ENCODE measurements at regions not wholly inside any gene's neighbourhood (a gene's known extent, or its start where the extent isn't known, plus 50 kb on each side); places are given as distances from the start of the nearest gene placed in this dataset.

DNA sequence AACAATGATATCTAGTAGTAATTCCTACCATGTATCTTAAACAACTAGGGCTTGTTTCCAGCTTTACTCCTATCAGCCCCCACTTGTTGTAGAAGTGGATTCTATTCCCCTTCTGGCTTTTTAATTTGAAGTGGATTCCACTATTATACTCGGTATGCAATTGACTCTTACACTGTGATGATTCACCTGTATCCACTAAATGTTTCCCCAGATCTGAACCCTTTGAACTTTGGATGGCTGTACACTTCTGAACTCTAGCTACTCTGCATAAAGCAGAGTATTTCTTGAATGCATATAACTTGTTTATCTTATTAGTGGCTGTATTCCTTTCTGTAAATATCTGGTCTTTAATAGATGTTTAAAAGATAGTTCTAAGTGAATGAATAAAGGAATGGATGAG lies 538.4 kb upstream of the NRSN1 start:
- no peaks in the 10 kb centered on the region for H3K36me3 Mint-ChIP-seq (ENCODE audit: low read depth)
- ChIA-PET POLR2A (no interaction called here), CTCF (no interaction called here)
- no peak overlapping the region for H3K27ac Mint-ChIP-seq
- ATAC-seq (ENCODE audit: low read depth) (no peak), DNase-seq (no peak)
- intact Hi-C loops (cut with micrococcal nuclease): no loop called here
- TF ChIP-seq, protein P1, sequence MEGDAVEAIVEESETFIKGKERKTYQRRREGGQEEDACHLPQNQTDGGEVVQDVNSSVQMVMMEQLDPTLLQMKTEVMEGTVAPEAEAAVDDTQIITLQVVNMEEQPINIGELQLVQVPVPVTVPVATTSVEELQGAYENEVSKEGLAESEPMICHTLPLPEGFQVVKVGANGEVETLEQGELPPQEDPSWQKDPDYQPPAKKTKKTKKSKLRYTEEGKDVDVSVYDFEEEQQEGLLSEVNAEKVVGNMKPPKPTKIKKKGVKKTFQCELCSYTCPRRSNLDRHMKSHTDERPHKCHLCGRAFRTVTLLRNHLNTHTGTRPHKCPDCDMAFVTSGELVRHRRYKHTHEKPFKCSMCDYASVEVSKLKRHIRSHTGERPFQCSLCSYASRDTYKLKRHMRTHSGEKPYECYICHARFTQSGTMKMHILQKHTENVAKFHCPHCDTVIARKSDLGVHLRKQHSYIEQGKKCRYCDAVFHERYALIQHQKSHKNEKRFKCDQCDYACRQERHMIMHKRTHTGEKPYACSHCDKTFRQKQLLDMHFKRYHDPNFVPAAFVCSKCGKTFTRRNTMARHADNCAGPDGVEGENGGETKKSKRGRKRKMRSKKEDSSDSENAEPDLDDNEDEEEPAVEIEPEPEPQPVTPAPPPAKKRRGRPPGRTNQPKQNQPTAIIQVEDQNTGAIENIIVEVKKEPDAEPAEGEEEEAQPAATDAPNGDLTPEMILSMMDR (IDR thresholded peaks at IDR 0.05): no peak
- peaks cover 3% of the 10 kb centered on the region for H3K9me3 Mint-ChIP-seq
- no peaks in the 10 kb centered on the region for H3K27me3 Mint-ChIP-seq
- H3K4me1 Mint-ChIP-seq: no peaks in the 10 kb centered on the region
- no peak overlapping the region for H3K4me3 Mint-ChIP-seq

GRCh38 chr6:23589811-23590210 lies 536.2 kb upstream of the NRSN1 start:
- Mint-ChIP-seq H3K9me3 (peaks cover 6% of the 10 kb centered on the region), H3K27me3 (no peaks in the 10 kb centered on the region), H3K4me3 (no peak overlapping the region), H3K4me1 (no peaks in the 10 kb centered on the region), H3K27ac (no peak overlapping the region), H3K36me3 (ENCODE audit: low read depth) (no peaks in the 10 kb centered on the region)
- TF ChIP-seq, protein P1 (IDR thresholded peaks at IDR 0.05): no peak
- CTCF ChIA-PET: no interaction called here
- intact Hi-C loops (cut with micrococcal nuclease): no loop called here
- POLR2A ChIA-PET: no interaction called here
- no peak for DNase-seq
- no peak for ATAC-seq (ENCODE audit: low read depth)

DNA sequence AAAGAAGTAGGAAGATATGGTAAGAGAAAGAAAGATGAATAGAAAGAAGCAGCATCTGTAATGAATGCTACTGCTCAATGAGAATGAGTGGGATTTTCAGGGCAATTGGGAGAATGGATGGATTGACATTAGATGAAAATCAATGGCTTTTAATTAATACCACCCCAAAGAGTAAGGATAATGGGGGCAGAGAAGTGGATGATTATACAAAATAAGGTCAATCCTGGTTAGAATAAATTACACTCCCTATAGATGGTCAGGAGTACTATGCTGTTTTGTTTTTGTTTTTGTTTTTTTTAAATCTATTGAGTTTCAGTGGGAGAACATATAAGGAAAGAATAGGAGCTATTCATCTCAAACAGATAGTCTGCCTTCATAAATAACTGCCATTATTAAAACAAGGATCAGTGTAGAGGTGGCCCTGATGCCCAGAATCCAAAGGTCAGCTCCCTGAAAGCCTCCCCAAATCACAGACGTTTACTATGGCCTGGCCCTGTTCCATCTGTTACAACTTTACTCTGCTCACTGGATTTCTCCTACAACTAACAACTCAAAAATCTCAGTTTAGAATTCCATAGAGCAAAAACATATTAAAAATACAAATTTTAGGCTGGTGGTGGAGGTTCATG lies 535.4 kb upstream of the NRSN1 start:
- ChIA-PET POLR2A (no interaction called here), CTCF (no interaction called here)
- no peak for ATAC-seq (ENCODE audit: low read depth)
- DNase-seq: no peak
- Mint-ChIP-seq H3K9me3 (peaks cover 6% of the 10 kb centered on the region), H3K4me3 (no peak overlapping the region), H3K4me1 (no peaks in the 10 kb centered on the region), H3K36me3 (ENCODE audit: low read depth) (no peaks in the 10 kb centered on the region), H3K27ac (no peak overlapping the region), H3K27me3 (no peaks in the 10 kb centered on the region)
- TF ChIP-seq, protein P1 (IDR thresholded peaks at IDR 0.05): no peak
- intact Hi-C loops (cut with micrococcal nuclease): no loop called here

DNA sequence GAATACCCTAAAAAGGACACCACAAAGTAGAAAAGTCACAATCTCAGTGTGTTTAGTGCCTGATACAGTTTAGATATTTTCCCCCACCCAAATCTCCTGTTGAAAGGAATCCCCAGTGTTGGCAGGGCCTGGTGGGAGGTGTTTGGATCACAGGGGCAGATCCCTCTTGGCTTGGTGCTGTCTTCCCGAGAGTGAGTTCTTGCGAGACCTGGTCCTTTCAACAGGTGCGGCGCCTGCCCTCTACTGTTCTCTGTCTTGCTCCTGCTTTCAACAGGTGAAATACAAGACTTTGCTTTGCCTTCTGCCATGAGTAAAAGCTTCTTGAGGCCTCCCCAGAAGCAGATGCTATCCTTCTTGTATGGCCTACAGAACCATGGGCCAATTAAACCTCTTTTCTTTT lies 534.3 kb upstream of the NRSN1 start:
- ChIA-PET POLR2A (no interaction called here), CTCF (no interaction called here)
- Mint-ChIP-seq H3K27ac (no peak overlapping the region), H3K27me3 (no peaks in the 10 kb centered on the region), H3K36me3 (ENCODE audit: low read depth) (no peaks in the 10 kb centered on the region), H3K4me3 (no peak overlapping the region), H3K9me3 (peaks cover 6% of the 10 kb centered on the region), H3K4me1 (no peaks in the 10 kb centered on the region)
- TF ChIP-seq, protein P1 (IDR thresholded peaks at IDR 0.05): no peak
- intact Hi-C loops (cut with micrococcal nuclease): no loop called here
- ATAC-seq (ENCODE audit: low read depth) (no peak), DNase-seq (no peak)

DNA sequence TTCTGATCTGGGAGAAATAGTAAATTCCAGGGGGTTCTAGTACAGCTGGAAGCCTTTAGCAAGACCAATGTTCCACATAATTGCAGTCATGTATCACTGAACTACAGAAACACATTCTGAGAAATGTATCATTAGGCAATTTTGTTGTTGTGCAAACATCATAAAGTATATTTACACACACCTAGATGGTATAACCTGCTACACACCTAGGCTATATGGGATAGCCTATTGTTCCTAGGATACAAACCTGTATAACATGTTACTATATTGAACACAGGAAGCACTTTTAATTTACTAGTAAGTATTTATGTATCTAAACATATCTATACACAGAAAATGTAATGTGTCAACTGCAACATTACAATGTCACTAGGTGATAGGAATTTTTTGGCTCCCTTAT lies 525.9 kb upstream of the NRSN1 start:
- intact Hi-C loops (cut with micrococcal nuclease): no loop called here
- Mint-ChIP-seq H3K4me1 (no peaks in the 10 kb centered on the region), H3K4me3 (no peak overlapping the region), H3K36me3 (ENCODE audit: low read depth) (no peaks in the 10 kb centered on the region), H3K27me3 (no peaks in the 10 kb centered on the region), H3K27ac (no peak overlapping the region), H3K9me3 (peaks cover 5% of the 10 kb centered on the region)
- ATAC-seq (ENCODE audit: low read depth): no peak
- TF ChIP-seq, protein P1 (IDR thresholded peaks at IDR 0.05): no peak
- ChIA-PET CTCF (no interaction called here), POLR2A (no interaction called here)
- no peak for DNase-seq
